Omental fat pad (tissue), 3 donors: ENCODE measurements at regions not wholly inside any gene's neighbourhood (a gene's known extent, or its start where the extent isn't known, plus 50 kb on each side); places are given as distances from the start of the nearest gene placed in this dataset.

ENCODE experiments used
- ATAC-seq: fragments of 150-250 bp; one replicate; pipeline ENCODE4 v1.9.1; 2016; ENCODE audit warnings: mild to moderate bottlenecking, moderate library complexity; ENCODE audit not compliant: low FRiP score
- DNase-seq: peaks from one replicate; pipeline ENCODE4 v3.0.0-alpha.2; 2019; ENCODE audit warnings: low spot score
- CTCF ChIP-seq, 3 donors: fragments of 450-650 bp; IDR thresholded peaks; one replicate each; pipeline ENCODE4 v1.5.1; 2016 to 2017; ENCODE audit warnings: antibody characterized with exemption in 3 of 3, mild to moderate bottlenecking in 3 of 3, moderate library complexity in 2 of 3

DNA sequence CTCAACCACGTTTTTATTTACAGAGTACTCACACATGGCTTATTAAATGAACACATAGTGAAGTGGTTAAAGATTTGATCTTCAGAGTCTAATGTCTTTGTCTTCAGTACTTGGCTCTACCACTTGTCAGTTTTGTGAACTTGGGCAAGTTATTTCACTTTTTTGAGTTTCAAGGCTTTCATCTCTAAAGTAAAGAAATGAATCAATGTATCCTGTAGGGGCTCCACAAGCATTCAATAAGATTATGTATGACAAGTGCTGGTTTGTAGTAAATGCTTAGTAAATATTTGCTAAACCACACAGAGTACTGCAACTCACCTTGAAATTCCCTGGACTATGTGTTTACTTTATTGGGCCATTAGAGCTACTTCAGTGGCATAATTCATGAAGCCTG lies 446.0 kb upstream of the GOT2 start:
- DNase-seq (no peak), ATAC-seq (no peak)
- TF ChIP-seq CTCF (IDR thresholded peaks at IDR 0.05), result no peak

DNA sequence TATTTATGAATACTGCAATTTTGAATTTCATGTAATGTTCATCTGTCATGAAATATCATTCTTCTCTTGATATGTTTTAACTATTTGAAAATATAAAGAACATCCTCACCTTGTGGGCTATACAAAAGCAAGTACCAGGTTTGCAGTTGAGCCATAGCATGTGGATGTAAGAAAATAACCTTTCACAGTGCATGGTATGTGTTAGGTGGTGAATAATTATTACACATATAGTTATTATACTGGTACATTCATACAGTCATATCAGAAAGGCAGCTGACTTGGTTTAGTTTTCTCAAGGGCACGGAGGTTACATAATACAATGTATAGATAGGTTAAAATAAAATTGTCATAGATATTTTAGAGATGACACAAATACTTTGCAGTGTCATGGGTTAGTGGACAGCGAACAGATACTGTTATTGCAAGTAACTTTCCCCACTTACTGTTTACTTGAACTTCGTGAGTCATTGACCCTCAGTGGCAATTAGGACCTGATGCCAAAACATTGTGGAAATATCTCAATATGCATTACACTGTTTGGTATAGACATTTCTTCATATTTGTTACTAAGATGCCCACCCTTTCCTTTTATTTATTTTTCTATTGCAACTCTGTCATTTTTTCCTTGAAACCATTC lies 445.4 kb upstream of the GOT2 start:
- no peak for TF ChIP-seq CTCF (IDR thresholded peaks at IDR 0.05)
- no peak for DNase-seq
- ATAC-seq, result no peak

GRCh38 chr16:59173408-59173831 lies 439.3 kb upstream of the GOT2 start:
- TF ChIP-seq CTCF (IDR thresholded peaks at IDR 0.05), result no peak
- ATAC-seq, result no peak
- no peak for DNase-seq

- DNase-seq (no peak), ATAC-seq (no peak)
- TF ChIP-seq CTCF (IDR thresholded peaks at IDR 0.05), result no peak
These were observed 436.1 kb upstream of the GOT2 start for GRCh38 chr16:59170099-59170712.

- TF ChIP-seq CTCF (IDR thresholded peaks at IDR 0.05), result no peak
- ATAC-seq, result no peak
These were observed 435.1 kb upstream of the GOT2 start for GRCh38 chr16:59169168-59169567.

DNA sequence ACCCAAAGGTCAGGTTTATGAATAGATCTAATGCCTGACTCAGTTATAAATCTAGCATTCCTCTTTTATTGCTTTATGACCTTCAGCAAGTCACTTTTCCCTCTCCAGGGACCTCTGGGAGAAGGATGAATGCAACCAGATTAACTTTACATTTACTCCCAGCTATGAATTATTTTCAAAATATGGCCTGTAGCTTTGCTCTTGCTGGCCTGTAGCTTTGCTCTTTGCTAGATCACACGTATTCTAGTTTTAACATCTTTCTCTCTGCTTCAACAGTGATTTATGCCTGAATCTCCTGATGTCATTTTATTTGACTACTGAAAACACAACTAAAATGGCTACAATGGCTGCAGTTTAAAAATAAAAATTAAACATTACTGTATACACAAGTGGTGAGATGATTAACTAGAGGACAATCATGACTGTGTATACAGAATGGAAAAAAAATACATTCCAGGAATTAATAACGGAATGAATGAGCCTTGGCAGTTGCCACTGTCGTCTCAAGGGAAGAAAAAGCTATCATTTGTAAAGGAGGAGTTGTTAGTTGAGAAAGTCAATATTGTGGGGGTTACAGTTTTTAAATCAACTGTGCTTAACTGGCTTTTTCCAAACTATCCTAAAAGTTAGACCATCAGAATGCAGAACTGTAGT lies 434.5 kb upstream of the GOT2 start:
- ATAC-seq, result no peak
- TF ChIP-seq CTCF (IDR thresholded peaks at IDR 0.05), result no peak
- no peak for DNase-seq

More at GRCh38 chr16:59169168-59169567, 435.1 kb upstream of the GOT2 start:
- DNase-seq, result no peak

GRCh38 chr16:59164461-59164860 lies 430.3 kb upstream of the GOT2 start:
- no peak for DNase-seq
- no peak for TF ChIP-seq CTCF (IDR thresholded peaks at IDR 0.05)
- ATAC-seq, result no peak
